ENCODE measurements at regions not wholly inside any gene's neighbourhood (a gene's known extent, or its start where the extent isn't known, plus 50 kb on each side); places are given as distances from the start of the nearest gene placed in this dataset.

DNA sequence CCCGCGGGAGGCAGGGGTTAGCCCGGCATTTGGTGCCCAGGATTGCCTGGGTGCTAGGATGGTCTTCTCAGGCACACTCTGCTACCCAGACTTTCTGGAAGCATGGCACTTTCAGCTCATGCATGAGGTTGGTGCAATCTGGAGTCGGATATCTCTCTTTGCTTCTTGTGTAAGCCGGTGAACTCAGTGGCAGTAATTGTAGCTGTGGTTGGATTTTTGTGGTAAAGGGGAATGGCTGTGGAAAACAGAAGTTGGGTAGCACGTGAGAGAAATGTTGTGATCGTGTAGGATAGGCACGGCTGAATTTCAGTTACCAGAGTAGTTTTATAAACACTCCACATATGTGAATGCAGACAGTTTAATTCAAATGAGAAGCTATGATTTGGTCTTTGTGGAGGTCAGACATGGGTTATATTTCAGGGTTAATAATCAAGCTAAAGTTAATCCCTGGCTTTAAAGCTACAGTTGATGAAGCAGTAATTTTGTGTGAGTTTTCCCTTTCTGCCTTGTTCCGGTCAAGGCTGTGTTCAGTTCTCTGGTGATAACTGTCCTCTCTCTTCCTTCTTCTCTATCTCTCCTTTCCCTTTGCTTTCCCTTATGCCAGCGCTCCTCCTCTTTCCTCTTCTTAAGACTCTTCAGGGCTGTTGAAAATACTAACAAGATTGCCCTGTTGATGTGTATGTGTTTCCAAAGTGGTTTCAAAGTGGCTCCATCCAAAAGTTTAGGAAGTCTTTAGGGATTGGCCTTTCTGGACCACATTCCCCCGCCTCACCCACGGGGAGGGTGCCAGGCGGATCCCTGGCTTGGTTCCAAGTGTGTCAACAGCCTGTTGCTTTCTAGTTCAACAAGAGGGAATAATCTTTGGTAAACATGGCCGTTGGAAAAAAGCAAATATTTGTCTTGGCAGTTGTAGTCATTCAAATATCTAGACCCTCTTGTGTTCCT lies 404.6 kb upstream of the C2CD4B start:
- Histone ChIP-seq H3K79me2 (peaks cover 84% of the 10 kb centered on the region), H3K9me2 (replicated peaks; ENCODE audit: insufficient read depth) (no peaks in the 10 kb centered on the region), H3K4me3 (no peak overlapping the region), H3K4me1 (ENCODE audit: insufficient read depth) (peaks cover 23% of the 10 kb centered on the region), H2AFZ (no peak overlapping the region), H3K27me3 (no peaks in the 10 kb centered on the region), H3K27ac (peak overlapping the region; percentile 40), H4K20me1 (ENCODE audit: insufficient read depth, poor library complexity, severe bottlenecking) (no peaks in the 10 kb centered on the region), H3K9me3 (ENCODE audit: low read depth) (no peaks in the 10 kb centered on the region), H3K36me3 (replicated peaks; ENCODE audit: insufficient read depth, low read depth) (no peaks in the 10 kb centered on the region), H3K4me2 (peak overlapping the region; percentile 62)
- DNase-seq (ENCODE audit: low spot score): peak; percentile 80
- 55% methylated on average over 14 of the region's 14 CpGs for WGBS (ENCODE audit: low lambda C conversion rate, missing lambda C conversion rate)
- peak; percentile 45 for TF ChIP-seq EZH2phosphoT487 (IDR thresholded peaks at IDR 0.05; ENCODE audit: low read depth, severe bottlenecking, unreplicated experiment)
- TF ChIP-seq, protein P1, sequence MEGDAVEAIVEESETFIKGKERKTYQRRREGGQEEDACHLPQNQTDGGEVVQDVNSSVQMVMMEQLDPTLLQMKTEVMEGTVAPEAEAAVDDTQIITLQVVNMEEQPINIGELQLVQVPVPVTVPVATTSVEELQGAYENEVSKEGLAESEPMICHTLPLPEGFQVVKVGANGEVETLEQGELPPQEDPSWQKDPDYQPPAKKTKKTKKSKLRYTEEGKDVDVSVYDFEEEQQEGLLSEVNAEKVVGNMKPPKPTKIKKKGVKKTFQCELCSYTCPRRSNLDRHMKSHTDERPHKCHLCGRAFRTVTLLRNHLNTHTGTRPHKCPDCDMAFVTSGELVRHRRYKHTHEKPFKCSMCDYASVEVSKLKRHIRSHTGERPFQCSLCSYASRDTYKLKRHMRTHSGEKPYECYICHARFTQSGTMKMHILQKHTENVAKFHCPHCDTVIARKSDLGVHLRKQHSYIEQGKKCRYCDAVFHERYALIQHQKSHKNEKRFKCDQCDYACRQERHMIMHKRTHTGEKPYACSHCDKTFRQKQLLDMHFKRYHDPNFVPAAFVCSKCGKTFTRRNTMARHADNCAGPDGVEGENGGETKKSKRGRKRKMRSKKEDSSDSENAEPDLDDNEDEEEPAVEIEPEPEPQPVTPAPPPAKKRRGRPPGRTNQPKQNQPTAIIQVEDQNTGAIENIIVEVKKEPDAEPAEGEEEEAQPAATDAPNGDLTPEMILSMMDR (IDR thresholded peaks at IDR 0.05; ENCODE audit: poor library complexity): no peak

DNA sequence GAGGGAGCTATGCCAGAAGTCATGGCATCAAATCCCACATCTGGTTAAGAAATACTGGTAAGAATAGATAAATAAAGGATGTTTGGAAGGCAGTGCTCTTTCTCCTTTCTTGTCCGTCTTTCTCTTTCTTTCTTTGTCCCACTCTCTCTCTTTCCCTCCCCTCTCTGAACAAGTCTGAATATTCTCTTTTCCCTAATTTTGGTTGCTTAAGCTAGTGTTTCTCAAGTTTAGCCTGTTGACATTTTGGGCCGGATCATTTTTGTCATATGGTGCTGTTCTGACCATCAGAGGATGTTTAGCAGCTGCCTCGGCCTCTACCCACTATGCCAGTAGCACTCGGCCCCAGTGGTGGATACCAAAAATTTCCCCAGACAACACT lies 405.3 kb upstream of the C2CD4B start:
- peak overlapping the region; percentile 11 for H3K27ac ChIP-seq
- H3K36me3 ChIP-seq (replicated peaks; ENCODE audit: insufficient read depth, low read depth): no peaks in the 10 kb centered on the region
- no peak overlapping the region for H2AFZ ChIP-seq
- WGBS (ENCODE audit: low lambda C conversion rate, missing lambda C conversion rate): 87% methylated on average over 4 of the region's 4 CpGs
- no peaks in the 10 kb centered on the region for H3K27me3 ChIP-seq
- DNase-seq (ENCODE audit: low spot score): no peak
- TF ChIP-seq, protein P1 (IDR thresholded peaks at IDR 0.05; ENCODE audit: poor library complexity): no peak
- TF ChIP-seq EZH2 (IDR thresholded peaks at IDR 0.05; ENCODE audit: borderline replicate concordance): no peak
- TF ChIP-seq EZH2phosphoT487 (IDR thresholded peaks at IDR 0.05; ENCODE audit: low read depth, severe bottlenecking, unreplicated experiment): no peak
- no peaks in the 10 kb centered on the region for H3K9me2 ChIP-seq (replicated peaks; ENCODE audit: insufficient read depth)
- no peaks in the 10 kb centered on the region for H3K9me3 ChIP-seq (ENCODE audit: low read depth)
- peaks cover 17% of the 10 kb centered on the region for H3K4me1 ChIP-seq (ENCODE audit: insufficient read depth)
- peak overlapping the region; percentile 62 for H3K4me2 ChIP-seq
- H3K4me3 ChIP-seq: no peak overlapping the region
- peaks cover 85% of the 10 kb centered on the region for H3K79me2 ChIP-seq
- H4K20me1 ChIP-seq (ENCODE audit: insufficient read depth, poor library complexity, severe bottlenecking): no peaks in the 10 kb centered on the region

DNA sequence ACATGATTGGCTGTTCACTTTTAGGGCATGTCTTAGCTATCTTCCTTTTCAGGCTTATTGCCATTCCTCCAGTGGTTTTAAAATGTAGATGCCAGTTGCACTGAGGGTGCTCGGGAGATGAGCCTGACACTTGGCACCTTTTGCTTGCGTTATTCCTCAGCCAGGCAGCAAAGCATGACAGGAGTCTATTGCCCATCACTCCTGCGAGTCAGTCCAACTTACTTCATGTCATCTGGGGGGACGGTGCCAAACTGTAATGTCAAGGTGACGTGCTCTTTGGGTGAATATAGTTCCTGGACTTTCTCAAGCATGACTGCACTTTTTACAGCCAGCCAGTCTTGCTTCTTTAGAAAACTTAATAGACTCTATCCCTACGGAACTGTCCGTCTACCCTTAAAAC lies 406.0 kb upstream of the C2CD4B start:
- no peaks in the 10 kb centered on the region for H3K36me3 ChIP-seq (replicated peaks; ENCODE audit: insufficient read depth, low read depth)
- no peak overlapping the region for H3K27ac ChIP-seq
- H4K20me1 ChIP-seq (ENCODE audit: insufficient read depth, poor library complexity, severe bottlenecking): no peaks in the 10 kb centered on the region
- no peaks in the 10 kb centered on the region for H3K9me3 ChIP-seq (ENCODE audit: low read depth)
- 96% methylated on average over 7 of the region's 7 CpGs for WGBS (ENCODE audit: low lambda C conversion rate, missing lambda C conversion rate)
- peaks cover 80% of the 10 kb centered on the region for H3K79me2 ChIP-seq
- H3K4me1 ChIP-seq (ENCODE audit: insufficient read depth): peaks cover 14% of the 10 kb centered on the region
- H3K9me2 ChIP-seq (replicated peaks; ENCODE audit: insufficient read depth): no peaks in the 10 kb centered on the region
- no peak overlapping the region for H3K4me2 ChIP-seq
- no peak overlapping the region for H2AFZ ChIP-seq
- no peaks in the 10 kb centered on the region for H3K27me3 ChIP-seq
- no peak for DNase-seq (ENCODE audit: low spot score)
- TF ChIP-seq, protein P1 (IDR thresholded peaks at IDR 0.05; ENCODE audit: poor library complexity): no peak
- no peak for TF ChIP-seq EZH2 (IDR thresholded peaks at IDR 0.05; ENCODE audit: borderline replicate concordance)
- no peak overlapping the region for H3K4me3 ChIP-seq
